ENCODE measurements at regions not wholly inside any gene's neighbourhood (a gene's known extent, or its start where the extent isn't known, plus 50 kb on each side); places are given as distances from the start of the nearest gene placed in this dataset.

DNA sequence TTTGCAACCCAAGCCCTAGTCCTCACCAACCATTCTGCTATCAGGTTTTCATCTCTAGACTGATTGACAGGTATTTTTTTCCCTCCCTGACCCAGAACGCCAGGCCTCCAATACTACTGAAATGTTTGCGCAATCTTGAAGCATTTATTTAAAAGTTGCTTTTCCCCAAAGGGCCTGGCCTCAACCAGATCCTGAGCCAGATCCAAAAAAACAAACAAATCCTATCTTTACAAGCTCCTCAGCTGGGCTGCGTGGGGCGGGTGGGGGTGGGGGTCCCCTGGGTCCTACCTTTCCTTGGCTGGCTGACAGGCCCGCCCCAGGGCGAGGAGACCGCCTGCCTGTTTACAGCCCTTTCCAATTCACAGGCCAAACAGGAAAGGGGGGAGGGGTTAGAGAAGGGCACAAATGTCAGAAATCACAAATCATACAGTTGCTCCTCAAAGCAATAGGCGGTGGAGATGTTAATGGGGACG, 98.8 kb downstream of the FOXD2 start:
- TF ChIP-seq, protein P1, sequence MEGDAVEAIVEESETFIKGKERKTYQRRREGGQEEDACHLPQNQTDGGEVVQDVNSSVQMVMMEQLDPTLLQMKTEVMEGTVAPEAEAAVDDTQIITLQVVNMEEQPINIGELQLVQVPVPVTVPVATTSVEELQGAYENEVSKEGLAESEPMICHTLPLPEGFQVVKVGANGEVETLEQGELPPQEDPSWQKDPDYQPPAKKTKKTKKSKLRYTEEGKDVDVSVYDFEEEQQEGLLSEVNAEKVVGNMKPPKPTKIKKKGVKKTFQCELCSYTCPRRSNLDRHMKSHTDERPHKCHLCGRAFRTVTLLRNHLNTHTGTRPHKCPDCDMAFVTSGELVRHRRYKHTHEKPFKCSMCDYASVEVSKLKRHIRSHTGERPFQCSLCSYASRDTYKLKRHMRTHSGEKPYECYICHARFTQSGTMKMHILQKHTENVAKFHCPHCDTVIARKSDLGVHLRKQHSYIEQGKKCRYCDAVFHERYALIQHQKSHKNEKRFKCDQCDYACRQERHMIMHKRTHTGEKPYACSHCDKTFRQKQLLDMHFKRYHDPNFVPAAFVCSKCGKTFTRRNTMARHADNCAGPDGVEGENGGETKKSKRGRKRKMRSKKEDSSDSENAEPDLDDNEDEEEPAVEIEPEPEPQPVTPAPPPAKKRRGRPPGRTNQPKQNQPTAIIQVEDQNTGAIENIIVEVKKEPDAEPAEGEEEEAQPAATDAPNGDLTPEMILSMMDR (IDR thresholded peaks at IDR 0.05) = no peak
- TF ChIP-seq POLR2A (IDR thresholded peaks at IDR 0.05) = no peak

Measured in Peyer's patch (tissue), 4 donors.